ENCODE measurements at regions not wholly inside any gene's neighbourhood (a gene's known extent, or its start where the extent isn't known, plus 50 kb on each side); places are given as distances from the start of the nearest gene placed in this dataset.

DNA sequence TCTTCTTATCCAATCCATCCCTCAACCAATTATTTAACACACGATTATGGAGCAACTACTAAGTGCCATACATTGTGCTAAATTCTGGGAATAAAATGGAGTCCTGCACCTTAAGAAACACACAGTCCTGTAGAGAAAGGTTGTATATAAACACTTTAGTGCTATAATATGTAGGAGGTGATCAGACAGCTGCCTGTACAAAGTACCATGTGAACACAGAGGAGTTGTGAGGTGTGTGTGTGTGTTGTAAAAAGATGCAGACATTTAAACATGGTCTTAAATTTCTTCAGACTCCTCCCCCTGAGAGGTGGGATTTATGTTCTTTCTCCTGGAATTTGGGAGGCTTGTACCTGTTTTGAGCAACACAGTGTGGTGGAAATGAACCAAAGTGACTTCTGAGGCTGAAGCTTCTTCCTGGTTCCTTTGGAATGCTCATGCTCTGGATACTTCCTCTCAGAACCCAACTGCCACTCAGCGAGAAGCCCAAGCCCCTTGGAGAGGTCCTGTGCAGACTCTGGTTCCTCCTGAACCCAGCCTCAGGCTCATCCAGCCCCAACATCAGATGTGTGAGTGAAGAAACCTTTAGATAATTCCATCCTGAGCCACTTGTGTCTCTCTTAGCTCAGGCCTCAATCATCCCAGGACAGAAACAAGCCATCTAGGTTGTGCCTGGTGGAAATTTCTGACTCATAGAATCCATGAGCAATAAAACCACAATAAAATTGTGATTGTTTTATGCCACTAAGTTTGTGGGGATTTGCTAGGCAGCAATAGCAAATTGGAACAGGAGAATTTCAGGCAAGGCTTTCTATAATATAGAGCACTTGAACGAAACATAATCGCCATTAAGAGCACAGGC lies 161.2 kb upstream of the FAM3C start:
- TF ChIP-seq CTCF (IDR thresholded peaks at IDR 0.05) (no peak), POLR2A (IDR thresholded peaks at IDR 0.05) (no peak)
